Hematopoietic multipotent progenitor cell (in vitro differentiated cells): ENCODE measurements at regions not wholly inside any gene's neighbourhood (a gene's known extent, or its start where the extent isn't known, plus 50 kb on each side); places are given as distances from the start of the nearest gene placed in this dataset.
A peak's percentile ranks its signal among the peaks of the same experiment; 100 is the strongest.
"Not testable (repeated sequence)": the region's sequence is repeated elsewhere in the genome, so short reads cannot be mapped to it uniquely, and the experiment has no call there.

Experiments
- DNase-seq, 3 donors: peaks; one replicate each; pipeline ENCODE4 v3.0.0-alpha.2; 2011 to 2015; ENCODE audit warnings: low read depth in 2 of 3, low spot score in 2 of 3

DNA sequence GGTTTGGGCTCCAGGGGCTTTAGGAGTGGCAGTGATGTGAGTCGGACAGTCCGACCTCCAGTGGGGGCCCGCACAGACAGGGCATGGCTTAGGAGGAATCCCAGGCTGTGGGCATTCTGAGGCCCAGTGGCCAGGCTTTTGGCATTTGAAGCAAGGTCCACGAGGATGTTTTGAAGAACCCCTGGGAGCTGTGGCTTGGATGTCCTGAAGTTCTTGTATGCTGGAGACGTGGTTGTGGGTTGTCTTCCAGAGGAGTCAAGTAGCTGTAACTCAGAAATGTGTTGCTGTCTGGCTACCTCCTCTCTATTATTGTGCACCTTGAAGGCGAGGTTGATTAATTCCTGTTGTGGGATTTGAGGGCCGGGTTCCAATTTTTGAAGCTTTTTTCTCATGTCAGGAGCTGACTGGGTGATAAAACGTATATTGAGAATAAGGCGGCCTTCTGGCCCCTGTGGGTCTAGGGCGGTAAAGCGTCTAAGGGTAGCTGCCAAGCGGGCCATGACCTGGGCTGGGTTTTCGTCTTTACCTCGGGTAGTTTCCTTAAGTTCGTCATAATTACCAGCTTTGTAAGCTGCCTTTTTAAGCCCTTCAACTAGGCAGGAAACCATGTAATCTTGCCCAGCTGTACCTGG is 67.3 kb upstream of the EZR start:
- not testable (repeated sequence) for DNase-seq

DNA sequence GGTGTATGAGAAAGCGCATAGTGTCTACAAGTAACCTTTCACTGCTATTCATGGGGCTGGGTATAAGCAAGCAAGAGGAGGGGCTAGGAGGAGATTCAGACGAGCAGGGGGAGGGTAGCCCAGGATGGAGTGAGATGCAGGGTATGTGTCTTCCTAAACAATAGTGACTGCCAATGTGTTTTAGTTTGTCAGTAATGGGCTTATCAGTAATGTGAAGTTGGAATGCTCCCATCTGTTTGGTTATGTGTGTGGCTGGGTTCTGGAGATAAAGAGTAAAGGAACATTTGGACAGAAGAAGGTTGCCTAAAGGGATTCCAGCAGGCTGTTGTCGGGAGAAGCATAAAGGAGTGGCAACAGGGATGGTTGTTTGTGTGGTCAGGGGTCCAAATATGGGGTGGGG is 62.7 kb upstream of the EZR start:
- not testable (repeated sequence) for DNase-seq

DNA sequence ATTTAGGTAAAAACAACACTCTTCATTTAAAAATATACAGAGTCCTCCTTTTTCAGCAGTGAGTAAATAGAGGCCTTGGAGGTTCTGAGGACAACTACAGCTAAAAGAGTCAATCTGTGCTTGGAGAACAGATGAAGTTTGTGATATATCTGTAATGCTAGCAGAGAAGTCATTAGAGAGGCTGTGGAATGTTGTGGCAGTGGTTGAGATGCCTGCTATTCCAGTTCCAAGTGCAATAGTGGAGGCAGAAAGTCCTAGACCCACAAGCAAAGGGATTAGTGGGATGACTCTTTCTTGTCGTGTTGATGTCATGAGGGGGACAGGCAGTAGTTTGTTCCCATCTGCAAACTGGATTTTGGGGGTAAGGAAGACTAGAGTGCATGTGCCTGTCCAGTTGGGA is 62.1 kb upstream of the EZR start:
- DNase-seq: not testable (repeated sequence)

DNA sequence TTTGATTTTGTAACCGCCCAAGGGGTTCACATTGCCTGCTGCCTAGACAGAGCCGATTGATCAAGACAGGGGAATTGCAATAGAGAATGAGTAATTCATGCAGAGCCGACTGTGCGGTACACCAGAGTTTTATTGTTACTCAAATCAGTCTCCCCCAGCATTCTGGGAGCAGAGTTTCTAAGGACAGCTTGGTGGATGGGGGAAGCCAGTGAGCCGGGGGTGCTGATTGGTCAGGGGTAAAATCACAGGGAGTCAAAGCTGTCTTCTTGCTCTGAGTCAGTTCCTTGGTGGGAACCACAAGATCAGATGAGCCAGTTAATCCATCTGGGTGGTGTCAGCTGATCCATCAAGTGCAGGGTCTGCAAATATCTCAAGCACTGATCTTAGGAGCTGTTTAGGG is 60.0 kb upstream of the EZR start:
- no peak for DNase-seq

DNA sequence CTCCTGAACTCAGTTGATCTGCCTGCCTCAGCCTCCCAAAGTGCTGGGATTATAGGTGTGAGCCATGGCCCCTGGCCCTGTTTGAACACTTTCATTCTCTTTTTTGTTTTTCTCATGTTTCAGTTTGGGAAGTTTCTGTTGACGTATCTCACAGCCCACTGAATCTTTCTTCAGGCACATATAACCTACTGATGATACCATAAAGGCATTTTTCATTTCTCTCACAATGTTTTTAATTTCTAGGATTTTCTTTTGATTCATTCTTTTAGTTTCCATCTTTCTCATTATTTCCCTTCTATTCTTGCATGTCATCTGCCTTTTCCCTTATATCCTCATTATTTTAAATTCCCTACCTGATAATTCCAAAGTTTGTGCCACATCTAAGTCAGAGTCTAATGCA is 58.5 kb upstream of the EZR start:
- DNase-seq: no peak

DNA sequence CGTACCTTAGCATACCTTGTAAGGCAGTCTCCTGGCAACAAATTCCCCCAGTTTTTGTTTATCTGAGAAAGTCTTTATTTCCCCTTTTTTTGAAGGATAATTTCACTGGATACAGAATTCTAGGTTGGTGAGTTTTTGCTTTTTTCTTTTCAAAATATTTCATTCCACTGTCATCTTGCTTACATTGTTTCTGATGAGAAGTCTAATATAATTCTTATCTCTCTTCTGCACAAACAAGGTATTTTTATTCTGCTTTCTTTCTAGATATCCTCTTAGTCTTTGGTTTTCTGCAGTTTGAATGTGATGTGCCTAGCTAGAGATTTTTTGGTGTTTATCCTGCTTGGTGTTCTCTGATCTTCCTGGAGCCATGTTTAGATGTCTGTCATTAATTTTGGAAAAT is 57.7 kb upstream of the EZR start:
- DNase-seq: no peak

DNA sequence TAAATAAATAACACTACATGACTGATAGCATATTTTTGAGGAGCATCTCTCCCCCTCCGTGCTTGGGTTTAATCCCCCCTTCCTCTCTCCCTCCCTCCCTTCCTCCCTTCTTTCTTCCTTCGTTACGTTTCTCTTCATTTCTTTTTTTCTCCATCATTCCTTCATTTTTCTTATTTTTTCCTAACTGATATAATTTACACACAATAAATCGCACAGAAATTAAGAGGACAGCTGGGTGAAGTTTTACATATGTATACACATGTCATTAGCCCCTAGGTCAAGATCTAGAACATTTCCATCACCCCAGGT is 51.4 kb upstream of the EZR start:
- DNase-seq: no peak

DNA sequence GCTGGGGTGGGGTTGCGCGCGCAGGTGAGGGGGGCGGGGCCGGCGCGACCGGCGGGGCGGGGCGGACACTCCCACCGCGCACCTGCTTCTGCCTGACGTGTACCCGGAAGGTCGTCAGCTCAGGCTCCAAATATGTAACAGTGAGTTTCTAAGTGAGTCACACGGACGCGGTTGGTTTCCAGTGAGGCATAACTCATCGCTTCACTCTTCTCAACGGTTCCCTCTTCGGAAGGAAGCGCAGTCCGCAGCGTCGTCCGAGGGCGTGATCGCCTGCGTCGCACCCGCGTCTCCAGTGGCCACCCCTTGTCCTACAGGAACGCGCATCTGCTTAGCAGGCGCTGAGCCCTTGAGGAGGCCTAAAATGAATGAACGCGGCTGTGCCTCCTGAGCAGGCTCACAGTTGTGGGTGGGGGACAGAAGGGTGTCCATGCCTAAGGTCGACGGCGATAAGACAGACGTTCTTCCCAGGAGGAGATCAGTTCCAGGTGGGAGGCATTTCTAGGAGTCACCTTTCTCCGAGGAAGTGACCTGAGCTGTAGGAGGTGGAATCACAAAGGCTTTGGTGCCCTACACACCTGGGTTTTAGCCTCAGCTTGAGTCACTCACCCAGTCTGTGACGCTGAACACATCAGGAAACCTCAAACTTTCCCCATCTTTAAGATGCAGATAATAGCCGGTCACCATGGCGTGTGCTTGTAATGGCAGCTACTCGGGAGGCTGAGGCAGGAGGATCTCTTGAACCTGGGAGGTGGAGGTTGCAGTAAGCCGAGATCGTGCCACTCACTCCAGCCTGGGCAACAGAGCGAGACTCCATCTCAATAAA is 50.9 kb upstream of the EZR start:
- peak; percentile 97 to 98 (median 98) for DNase-seq

DNA sequence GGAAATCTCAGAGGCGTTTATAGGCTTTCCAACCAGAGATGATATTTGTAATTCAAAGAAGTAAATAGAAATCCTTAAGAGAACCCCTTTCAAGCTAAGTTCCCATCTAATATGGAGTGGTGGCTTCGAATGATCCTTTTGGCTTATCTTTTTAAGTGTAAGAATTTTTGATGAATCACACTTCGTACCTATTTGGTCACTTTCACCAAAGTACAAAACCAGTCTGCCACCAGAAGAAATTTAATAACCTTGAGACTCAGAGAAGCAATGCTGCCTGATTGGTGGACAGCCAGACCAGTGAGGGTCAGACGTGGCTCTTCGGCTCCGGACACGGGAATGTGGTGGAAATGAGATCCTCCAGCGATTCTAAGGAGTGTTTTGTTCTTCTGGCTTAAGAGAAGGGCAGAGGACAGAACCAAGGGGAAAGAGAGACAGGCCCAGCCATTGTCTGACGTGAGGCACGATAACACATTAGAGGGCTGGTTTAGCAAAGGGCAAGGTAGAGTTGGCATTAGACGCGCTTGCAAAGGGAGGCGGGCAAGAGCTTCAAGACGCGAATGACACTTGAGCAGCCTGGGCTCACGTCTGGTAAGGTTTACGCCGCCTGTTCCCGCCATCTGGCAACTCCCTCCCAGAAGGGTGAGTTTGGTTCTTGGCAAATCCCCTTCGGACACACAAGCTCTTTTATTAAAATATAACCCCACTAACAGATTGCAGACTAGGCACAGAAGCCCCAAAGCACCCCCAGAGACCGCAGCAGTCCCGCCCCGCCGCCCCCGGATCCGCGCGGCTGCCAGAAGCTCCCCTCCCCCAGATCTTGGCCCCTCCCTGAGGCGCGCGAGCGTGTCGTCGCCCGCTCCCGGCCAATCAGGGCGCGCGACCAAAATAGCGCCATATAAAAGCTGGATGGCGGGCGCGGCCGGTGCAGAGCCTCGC is 50.0 kb upstream of the EZR start:
- peak in 1 of 3 donors; percentile 94 for DNase-seq
